DOHH2 (cell line): ENCODE measurements at regions not wholly inside any gene's neighbourhood (a gene's known extent, or its start where the extent isn't known, plus 50 kb on each side); places are given as distances from the start of the nearest gene placed in this dataset.

Experiments used
- H3F3A ChIP-seq: fragments of 200-600 bp; sonication (generic), shearing (Covaris generic); 2 replicates; pipeline ENCODE4 v1.6.0; 2016; ENCODE audit warnings: antibody characterized with exemption, mild to moderate bottlenecking; ENCODE audit not compliant: control insufficient read depth, insufficient read depth
- H3K27ac ChIP-seq: fragments of 200-600 bp; sonication (generic); 2 replicates; pipeline ENCODE4 v1.5.1; 2014; ENCODE audit warnings: low read depth, mild to moderate bottlenecking, low read length, moderate library complexity
- H3K27me3 ChIP-seq: fragments of 200-600 bp; sonication (generic); 2 replicates; pipeline ENCODE4 v1.6.1; 2014; ENCODE audit warnings: mild to moderate bottlenecking, low read length, mixed read lengths; ENCODE audit not compliant: control insufficient read depth
- H3K36me3 ChIP-seq: fragments of 200-600 bp; sonication (generic); 2 replicates; pipeline ENCODE4 v1.6.1; 2014; ENCODE audit warnings: mild to moderate bottlenecking, low read length, moderate library complexity, mixed read lengths; ENCODE audit not compliant: control insufficient read depth
- H3K4me1 ChIP-seq: fragments of 200-600 bp; sonication (generic); 2 replicates; pipeline ENCODE4 v1.6.1; 2014; ENCODE audit warnings: mild to moderate bottlenecking, low read length, mixed read lengths; ENCODE audit not compliant: control insufficient read depth
- H3K4me2 ChIP-seq: fragments of 200-600 bp; sonication (generic); 2 replicates; pipeline ENCODE4 v1.6.0; 2014; ENCODE audit warnings: mild to moderate bottlenecking, low read length, moderate library complexity
- H3K4me3 ChIP-seq: fragments of 200-600 bp; sonication (generic); 2 replicates; pipeline ENCODE4 v1.5.1; 2014; ENCODE audit warnings: mild to moderate bottlenecking, low read length, mixed read lengths
- H3K79me2 ChIP-seq: fragments of 200-600 bp; sonication (generic); 2 replicates; pipeline ENCODE4 v1.6.1; 2014; ENCODE audit warnings: mild to moderate bottlenecking, low read length, mixed read lengths; ENCODE audit not compliant: control insufficient read depth
- H3K9me2 ChIP-seq: fragments of 200-600 bp; sonication (generic); replicated peaks from 2 replicates; pipeline ENCODE4 v1.6.1; 2014; ENCODE audit warnings: mild to moderate bottlenecking, low read length, mixed read lengths; ENCODE audit not compliant: control insufficient read depth
- H3K9me3 ChIP-seq: fragments of 200-600 bp; sonication (generic); 2 replicates; pipeline ENCODE4 v1.6.1; 2014; ENCODE audit warnings: antibody characterized with exemption, low read length, mixed read lengths; ENCODE audit not compliant: control insufficient read depth, insufficient read depth
- H4K20me1 ChIP-seq: fragments of 200-600 bp; sonication (generic); 2 replicates; pipeline ENCODE4 v1.6.0; 2014; ENCODE audit warnings: low read depth, mild to moderate bottlenecking, antibody characterized with exemption, low read length, moderate library complexity; ENCODE audit not compliant: control insufficient read depth, insufficient read depth
- EZH2phosphoT487 ChIP-seq: fragments of 200-600 bp; sonication (generic); IDR thresholded peaks from 2 replicates; pipeline ENCODE4 v1.6.1; 2017; ENCODE audit warnings: borderline replicate concordance, mild to moderate bottlenecking, antibody characterized with exemption, low read length, moderate library complexity, mixed read lengths
- TF ChIP-seq, protein P1 (sequence below): fragments of 200-600 bp; sonication (generic); IDR thresholded peaks from one replicate; pipeline ENCODE4 v1.5.1; 2014; ENCODE audit warnings: antibody characterized with exemption, mild to moderate bottlenecking, low read depth, low read length; ENCODE audit not compliant: poor library complexity, severe bottlenecking

GRCh38 chr3:35380196-35380595, 259.1 kb upstream of the ARPP21 start:
- Histone ChIP-seq H3K27me3 (no peaks in the 10 kb centered on the region), H3K4me1 (no peaks in the 10 kb centered on the region), H3F3A (no peaks in the 10 kb centered on the region), H3K27ac (no peak overlapping the region), H3K9me2 (no peaks in the 10 kb centered on the region), H3K4me3 (no peak overlapping the region), H3K9me3 (no peaks in the 10 kb centered on the region), H4K20me1 (no peaks in the 10 kb centered on the region), H3K36me3 (no peaks in the 10 kb centered on the region), H3K4me2 (no peak overlapping the region), H3K79me2 (no peaks in the 10 kb centered on the region)
- TF ChIP-seq, protein P1, sequence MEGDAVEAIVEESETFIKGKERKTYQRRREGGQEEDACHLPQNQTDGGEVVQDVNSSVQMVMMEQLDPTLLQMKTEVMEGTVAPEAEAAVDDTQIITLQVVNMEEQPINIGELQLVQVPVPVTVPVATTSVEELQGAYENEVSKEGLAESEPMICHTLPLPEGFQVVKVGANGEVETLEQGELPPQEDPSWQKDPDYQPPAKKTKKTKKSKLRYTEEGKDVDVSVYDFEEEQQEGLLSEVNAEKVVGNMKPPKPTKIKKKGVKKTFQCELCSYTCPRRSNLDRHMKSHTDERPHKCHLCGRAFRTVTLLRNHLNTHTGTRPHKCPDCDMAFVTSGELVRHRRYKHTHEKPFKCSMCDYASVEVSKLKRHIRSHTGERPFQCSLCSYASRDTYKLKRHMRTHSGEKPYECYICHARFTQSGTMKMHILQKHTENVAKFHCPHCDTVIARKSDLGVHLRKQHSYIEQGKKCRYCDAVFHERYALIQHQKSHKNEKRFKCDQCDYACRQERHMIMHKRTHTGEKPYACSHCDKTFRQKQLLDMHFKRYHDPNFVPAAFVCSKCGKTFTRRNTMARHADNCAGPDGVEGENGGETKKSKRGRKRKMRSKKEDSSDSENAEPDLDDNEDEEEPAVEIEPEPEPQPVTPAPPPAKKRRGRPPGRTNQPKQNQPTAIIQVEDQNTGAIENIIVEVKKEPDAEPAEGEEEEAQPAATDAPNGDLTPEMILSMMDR, result no peak
- no peak for TF ChIP-seq EZH2phosphoT487

DNA sequence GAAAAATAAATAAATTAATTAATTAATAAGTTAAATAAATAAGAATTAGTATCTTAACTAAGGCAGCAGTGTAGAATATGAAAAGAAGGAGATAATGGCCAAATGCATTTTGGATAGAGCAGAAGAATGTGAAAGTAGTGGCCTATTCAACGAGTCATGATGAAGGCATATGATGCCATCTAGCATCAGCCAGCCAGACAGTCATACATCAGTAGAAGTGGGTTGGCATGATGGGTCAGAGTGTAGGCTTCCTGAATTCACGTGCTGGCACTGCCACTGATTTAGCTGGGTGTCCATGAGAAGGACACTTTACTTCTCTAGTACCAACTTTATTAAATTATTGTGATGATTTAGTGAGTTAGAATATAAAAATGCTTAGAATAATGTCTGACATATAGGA, 256.1 kb upstream of the ARPP21 start:
- Histone ChIP-seq H3K9me2 (no peaks in the 10 kb centered on the region), H3K27ac (no peak overlapping the region), H3K79me2 (no peaks in the 10 kb centered on the region), H3K4me1 (no peaks in the 10 kb centered on the region), H3K9me3 (no peaks in the 10 kb centered on the region), H4K20me1 (no peaks in the 10 kb centered on the region), H3F3A (no peaks in the 10 kb centered on the region), H3K27me3 (no peaks in the 10 kb centered on the region), H3K4me3 (no peak overlapping the region), H3K4me2 (no peak overlapping the region), H3K36me3 (no peaks in the 10 kb centered on the region)
- no peak for TF ChIP-seq EZH2phosphoT487
- TF ChIP-seq, protein P1, result no peak

GRCh38 chr3:35383719-35384555, 255.4 kb upstream of the ARPP21 start:
- Histone ChIP-seq H3K4me2 (no peak overlapping the region), H4K20me1 (no peaks in the 10 kb centered on the region), H3K27ac (no peak overlapping the region), H3F3A (no peaks in the 10 kb centered on the region), H3K4me1 (no peaks in the 10 kb centered on the region), H3K9me2 (no peaks in the 10 kb centered on the region), H3K9me3 (no peaks in the 10 kb centered on the region), H3K27me3 (no peaks in the 10 kb centered on the region), H3K79me2 (no peaks in the 10 kb centered on the region), H3K36me3 (no peaks in the 10 kb centered on the region), H3K4me3 (no peak overlapping the region)
- TF ChIP-seq, protein P1, result no peak
- TF ChIP-seq EZH2phosphoT487, result no peak
